ENCODE measurements at regions not wholly inside any gene's neighbourhood (a gene's known extent, or its start where the extent isn't known, plus 50 kb on each side); places are given as distances from the start of the nearest gene placed in this dataset.

- no peak for TF ChIP-seq CTCF (IDR thresholded peaks at IDR 0.05)
- no peak for TF ChIP-seq POLR2A (IDR thresholded peaks at IDR 0.05)
Measured at GRCh38 chr11:112826788-112827187, 134.4 kb upstream of the NCAM1 start.
